Mesodermal cell (in vitro differentiated cells): ENCODE measurements at regions not wholly inside any gene's neighbourhood (a gene's known extent, or its start where the extent isn't known, plus 50 kb on each side); places are given as distances from the start of the nearest gene placed in this dataset.
"Not testable (repeated sequence)": the region's sequence is repeated elsewhere in the genome, so short reads cannot be mapped to it uniquely, and the experiment has no call there.

Experiments
- H3K27ac ChIP-seq: 2 replicates; pipeline ENCODE4 v1.7.0; 2013; ENCODE audit warnings: mild to moderate bottlenecking, low read depth, low read length, moderate library complexity; ENCODE audit not compliant: severe bottlenecking
- H3K36me3 ChIP-seq: 2 replicates; pipeline ENCODE4 v1.7.1; 2013; ENCODE audit warnings: mild to moderate bottlenecking, low read length, moderate library complexity; ENCODE audit not compliant: control insufficient read depth, insufficient read depth
- H3K4me1 ChIP-seq: one replicate; pipeline ENCODE4 v1.7.1; 2013; ENCODE audit warnings: mild to moderate bottlenecking, low read length; ENCODE audit not compliant: insufficient read depth, control insufficient read depth, poor library complexity, severe bottlenecking
- H3K4me3 ChIP-seq: 2 replicates; pipeline ENCODE4 v1.7.0; 2013; ENCODE audit warnings: low read length, control low read depth, mild to moderate bottlenecking; ENCODE audit not compliant: insufficient read depth, poor library complexity, severe bottlenecking; ENCODE audit errors: extremely low read depth
- H3K9me3 ChIP-seq: 2 replicates; pipeline ENCODE4 v1.7.1; 2013; ENCODE audit warnings: mild to moderate bottlenecking, low read length, moderate library complexity; ENCODE audit not compliant: control insufficient read depth
- WGBS, 2 experiments: methylation state at CpG; one replicate each; pipeline ENCODE4 v1.1.5; 2013; ENCODE audit warnings: missing lambda C conversion rate in 2 of 2; ENCODE audit not compliant: insufficient coverage in 2 of 2; 5-methylcytosine and 5-hydroxymethylcytosine counted together

GRCh38 chr15:93789441-93789840 lies 441.9 kb upstream of the MCTP2 start:
- H3K4me1 ChIP-seq, result no peaks in the 10 kb centered on the region
- no peaks in the 10 kb centered on the region for H3K9me3 ChIP-seq
- 85 to 100% methylated on average over 1 to 2 of the region's 2 CpGs for WGBS, 2 experiments
- no peaks in the 10 kb centered on the region for H3K36me3 ChIP-seq
- no peak overlapping the region for H3K27ac ChIP-seq
- no peak overlapping the region for H3K4me3 ChIP-seq

GRCh38 chr15:93780073-93780472 lies 451.3 kb upstream of the MCTP2 start:
- Histone ChIP-seq H3K36me3 (no peaks in the 10 kb centered on the region), H3K27ac (no peak overlapping the region), H3K4me3 (no peak overlapping the region), H3K4me1 (no peaks in the 10 kb centered on the region), H3K9me3 (no peaks in the 10 kb centered on the region)
- WGBS, 2 experiments, result 50 to 70% methylated on average over 1 to 2 of the region's 4 CpGs

DNA sequence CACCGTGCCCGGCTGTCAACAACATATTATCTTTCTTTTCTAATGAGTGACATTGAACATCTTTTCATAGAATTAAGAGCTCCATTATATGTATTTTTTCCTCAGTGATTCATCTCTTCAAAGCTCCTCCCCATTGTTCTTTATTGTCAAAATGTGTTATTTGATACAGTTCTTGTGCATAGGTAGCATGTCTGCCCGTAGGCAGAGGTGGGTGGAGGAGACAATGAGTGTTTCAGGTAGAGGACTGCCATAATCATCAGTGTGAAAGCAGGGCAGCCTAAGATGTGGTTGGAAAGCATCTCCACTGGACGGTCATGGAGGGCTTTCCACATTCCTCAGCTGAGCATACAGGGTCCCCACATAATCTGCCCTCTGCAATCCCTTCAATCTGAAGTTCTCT lies 452.0 kb upstream of the MCTP2 start:
- no peak overlapping the region for H3K27ac ChIP-seq
- H3K9me3 ChIP-seq, result no peaks in the 10 kb centered on the region
- WGBS, 2 experiments, result 71 to 100% methylated on average over 1 of the region's 4 CpGs
- H3K36me3 ChIP-seq, result no peaks in the 10 kb centered on the region
- no peak overlapping the region for H3K4me3 ChIP-seq
- H3K4me1 ChIP-seq, result no peaks in the 10 kb centered on the region

- H3K27ac ChIP-seq, result no peak overlapping the region
- no peaks in the 10 kb centered on the region for H3K4me1 ChIP-seq
- H3K36me3 ChIP-seq, result no peaks in the 10 kb centered on the region
- peaks cover 3% of the 10 kb centered on the region for H3K9me3 ChIP-seq
- H3K4me3 ChIP-seq, result no peak overlapping the region
- 93 to 97% methylated on average over 2 of the region's 4 CpGs for WGBS, 2 experiments
These were observed 459.9 kb upstream of the MCTP2 start for GRCh38 chr15:93771196-93772030.

- Histone ChIP-seq H3K9me3 (peaks cover 3% of the 10 kb centered on the region), H3K27ac (no peak overlapping the region), H3K36me3 (no peaks in the 10 kb centered on the region), H3K4me1 (no peaks in the 10 kb centered on the region), H3K4me3 (no peak overlapping the region)
- 40% methylated on average over 1 of the region's 1 CpG; no CpG with 5 or more reads in 1 of the 2 experiments for WGBS, 2 experiments
These were observed 460.6 kb upstream of the MCTP2 start for GRCh38 chr15:93770788-93771187.

DNA sequence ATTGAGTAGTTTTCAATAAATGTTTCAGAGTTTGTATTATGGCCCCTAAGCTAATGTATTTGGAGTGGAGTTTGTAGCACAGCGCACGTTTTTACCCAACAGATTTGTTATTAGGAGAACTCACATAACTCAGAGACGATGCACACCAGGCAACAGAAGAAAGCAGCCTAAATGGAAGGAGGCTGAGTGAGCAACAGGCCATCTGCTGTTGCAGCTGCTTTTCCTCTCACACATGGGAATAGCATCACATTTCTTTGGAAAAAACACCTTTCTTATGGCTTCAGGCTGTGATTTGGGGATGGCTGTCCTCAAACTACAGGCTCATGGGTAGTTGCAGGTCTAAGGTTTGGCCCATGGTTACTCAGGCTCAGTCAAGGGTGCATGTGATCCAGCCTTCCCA lies 469.3 kb upstream of the MCTP2 start:
- Histone ChIP-seq H3K36me3 (no peaks in the 10 kb centered on the region), H3K9me3 (no peaks in the 10 kb centered on the region), H3K4me3 (no peak overlapping the region), H3K4me1 (peaks cover 5% of the 10 kb centered on the region), H3K27ac (no peak overlapping the region)
- 100% methylated on average over 2 of the region's 3 CpGs; no CpG with 5 or more reads in 1 of the 2 experiments for WGBS, 2 experiments

DNA sequence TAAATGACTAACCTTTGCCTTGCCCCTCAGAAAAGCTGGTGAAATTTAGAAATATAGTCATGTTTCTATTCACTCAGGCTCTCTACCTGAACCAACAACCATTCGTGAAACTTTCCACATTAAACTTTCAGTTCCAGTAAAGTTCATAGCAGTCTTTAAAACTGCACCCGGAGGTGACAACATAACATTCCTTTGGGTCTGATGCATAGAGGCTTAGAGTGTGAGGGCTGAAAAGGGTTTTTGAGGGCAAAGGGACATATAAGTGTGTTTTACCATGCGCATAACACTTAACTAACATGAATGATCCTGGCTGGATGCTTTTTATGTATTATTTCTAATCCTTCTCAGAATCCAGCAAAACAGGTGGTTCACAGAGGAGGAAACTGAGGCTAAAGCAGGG lies 471.7 kb upstream of the MCTP2 start:
- Histone ChIP-seq H3K4me3 (no peak overlapping the region), H3K9me3 (no peaks in the 10 kb centered on the region), H3K36me3 (no peaks in the 10 kb centered on the region), H3K27ac (no peak overlapping the region), H3K4me1 (peaks cover 5% of the 10 kb centered on the region)
- WGBS, 2 experiments, result 60 to 83% methylated on average over 1 of the region's 3 CpGs

- Histone ChIP-seq H3K27ac (no peak overlapping the region), H3K9me3 (no peaks in the 10 kb centered on the region), H3K36me3 (no peaks in the 10 kb centered on the region), H3K4me3 (no peak overlapping the region), H3K4me1 (peaks cover 5% of the 10 kb centered on the region)
- 67 to 88% methylated on average over 1 of the region's 2 CpGs for WGBS, 2 experiments
These were observed 472.5 kb upstream of the MCTP2 start for GRCh38 chr15:93758824-93759223.

DNA sequence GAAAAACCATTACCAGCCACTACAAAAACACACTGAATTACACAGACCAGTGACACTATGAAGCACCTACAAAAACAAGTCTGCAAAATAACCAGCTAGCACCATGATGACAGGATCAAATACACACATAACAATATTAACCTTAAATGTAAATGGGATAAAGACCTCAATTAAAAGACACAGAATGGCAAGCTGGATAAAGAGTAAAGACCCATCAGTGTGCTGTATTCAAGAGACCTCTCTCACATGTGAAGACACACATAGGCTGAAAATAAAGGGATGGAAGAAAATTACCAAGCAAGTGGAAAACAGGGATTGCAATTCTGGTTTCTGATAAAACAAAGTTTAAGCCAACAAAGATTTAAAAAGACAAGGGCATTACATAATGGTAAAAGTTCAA lies 482.7 kb upstream of the MCTP2 start:
- Histone ChIP-seq H3K4me1 (no peaks in the 10 kb centered on the region), H3K27ac (no peak overlapping the region), H3K9me3 (no peaks in the 10 kb centered on the region), H3K36me3 (no peaks in the 10 kb centered on the region), H3K4me3 (no peak overlapping the region)

DNA sequence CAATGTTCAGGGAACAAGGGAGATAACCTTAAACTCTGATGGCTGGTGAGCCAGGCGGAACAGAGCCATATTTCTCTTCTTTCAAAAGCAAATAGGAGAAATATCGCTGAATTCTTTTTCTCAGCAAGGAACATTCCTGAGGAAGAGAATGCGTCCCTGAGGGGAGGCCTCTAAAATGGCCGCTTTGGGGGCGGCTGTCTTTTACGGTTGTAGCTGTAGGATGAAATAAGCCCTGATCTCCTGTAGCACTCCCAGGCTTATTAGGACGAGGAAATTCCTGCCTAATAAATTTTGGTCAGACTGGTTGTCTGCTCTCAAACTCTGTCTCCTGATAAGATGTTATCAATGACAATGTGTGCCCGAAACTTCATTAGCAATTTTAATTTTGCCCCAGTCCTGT lies 496.4 kb upstream of the MCTP2 start:
- H3K9me3 ChIP-seq, H3K27ac ChIP-seq, H3K36me3 ChIP-seq, H3K4me3 ChIP-seq, H3K4me1 ChIP-seq: not testable (repeated sequence)
- WGBS, 2 experiments, result 83 to 97% methylated on average over 1 to 7 of the region's 8 CpGs

- no peak overlapping the region for H3K4me3 ChIP-seq
- 88 to 91% methylated on average over 9 to 10 of the region's 11 CpGs for WGBS, 2 experiments
- H3K36me3 ChIP-seq, result no peaks in the 10 kb centered on the region
- no peaks in the 10 kb centered on the region for H3K4me1 ChIP-seq
- H3K9me3 ChIP-seq, result no peaks in the 10 kb centered on the region
- H3K27ac ChIP-seq, result no peak overlapping the region
These were observed 500.6 kb upstream of the MCTP2 start for GRCh38 chr15:93730724-93731123.
